ENCODE measurements at regions not wholly inside any gene's neighbourhood (a gene's known extent, or its start where the extent isn't known, plus 50 kb on each side); places are given as distances from the start of the nearest gene placed in this dataset.
A peak's percentile ranks its signal among the peaks of the same experiment; 100 is the strongest.

DNA sequence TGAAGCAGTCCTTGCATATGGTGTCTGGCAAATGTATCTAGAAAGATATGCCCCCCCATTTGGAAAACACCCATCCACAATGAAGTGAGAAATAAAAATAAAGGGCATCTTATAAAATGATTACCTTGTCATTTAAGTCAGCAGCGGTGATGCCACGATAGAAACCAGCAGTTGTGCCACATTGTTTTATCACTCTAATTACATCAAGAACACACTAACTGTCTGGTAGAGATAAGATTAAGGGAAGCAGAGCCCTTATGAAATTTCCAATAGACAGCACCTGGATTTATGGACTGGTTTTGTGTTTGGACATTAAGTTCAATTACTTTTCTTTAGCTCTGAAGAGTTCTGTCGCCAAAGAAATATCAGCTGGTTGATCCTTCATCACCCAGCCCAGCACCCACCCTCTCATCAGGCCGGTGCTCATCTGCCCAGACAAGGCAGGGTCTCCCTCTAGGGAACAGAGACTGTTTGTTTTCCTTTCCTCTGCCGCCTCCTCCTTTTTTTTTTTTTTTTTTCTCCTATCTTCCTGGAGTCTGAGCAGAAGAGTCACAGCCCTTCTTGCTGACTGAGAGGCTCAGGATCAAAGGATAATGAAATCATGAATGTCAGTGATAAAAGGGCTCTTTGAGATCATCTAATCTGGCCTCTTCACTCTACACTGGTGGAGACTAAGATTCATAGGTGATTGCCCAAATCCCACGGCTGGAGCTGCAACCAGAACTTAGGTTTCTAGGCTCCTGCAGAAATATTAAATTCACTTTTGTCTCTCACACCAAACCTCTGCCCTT is 464.1 kb downstream of the NTRK3 start:
- Histone ChIP-seq H3K4ac (ENCODE audit: low read depth, low read length) (no peak overlapping the region), H2BK5ac (ENCODE audit: low read length) (no peak overlapping the region), H3K79me2 (ENCODE audit: control insufficient read depth, insufficient read depth, low read length) (no peaks in the 10 kb centered on the region), H3K9ac (ENCODE audit: low read length) (no peak overlapping the region), H3K23ac (ENCODE audit: low read length) (no peak overlapping the region), H3K4me2 (ENCODE audit: low read length) (no peak overlapping the region), H3K36me3 (ENCODE audit: control insufficient read depth, insufficient read depth, low read length) (no peaks in the 10 kb centered on the region), H3K27ac (ENCODE audit: low read depth, low read length) (no peak overlapping the region), H2BK120ac (ENCODE audit: low read depth, low read length) (no peak overlapping the region), H2BK15ac (replicated peaks; ENCODE audit: low read depth) (no peak overlapping the region), H3K27me3 (ENCODE audit: insufficient read depth, low read length, poor library complexity) (no peaks in the 10 kb centered on the region), H3K79me1 (ENCODE audit: low read length) (no peaks in the 10 kb centered on the region), H4K8ac (ENCODE audit: low read depth, low read length) (no peak overlapping the region), H3K56ac (ENCODE audit: low read length) (no peak overlapping the region), H3K4me3 (ENCODE audit: low read length) (no peak overlapping the region), H4K5ac (ENCODE audit: low read length) (no peak overlapping the region), H3K18ac (ENCODE audit: low read length) (no peak overlapping the region), H3K4me1 (ENCODE audit: control insufficient read depth, low read depth, low read length) (no peaks in the 10 kb centered on the region), H2AK5ac (ENCODE audit: low read length) (no peak overlapping the region)
- WGBS (ENCODE audit: extremely low coverage, insufficient coverage, low lambda C conversion rate): no CpG with 5 or more reads among the region's 6 CpGs
- peak; percentile 6 for DNase-seq

DNA sequence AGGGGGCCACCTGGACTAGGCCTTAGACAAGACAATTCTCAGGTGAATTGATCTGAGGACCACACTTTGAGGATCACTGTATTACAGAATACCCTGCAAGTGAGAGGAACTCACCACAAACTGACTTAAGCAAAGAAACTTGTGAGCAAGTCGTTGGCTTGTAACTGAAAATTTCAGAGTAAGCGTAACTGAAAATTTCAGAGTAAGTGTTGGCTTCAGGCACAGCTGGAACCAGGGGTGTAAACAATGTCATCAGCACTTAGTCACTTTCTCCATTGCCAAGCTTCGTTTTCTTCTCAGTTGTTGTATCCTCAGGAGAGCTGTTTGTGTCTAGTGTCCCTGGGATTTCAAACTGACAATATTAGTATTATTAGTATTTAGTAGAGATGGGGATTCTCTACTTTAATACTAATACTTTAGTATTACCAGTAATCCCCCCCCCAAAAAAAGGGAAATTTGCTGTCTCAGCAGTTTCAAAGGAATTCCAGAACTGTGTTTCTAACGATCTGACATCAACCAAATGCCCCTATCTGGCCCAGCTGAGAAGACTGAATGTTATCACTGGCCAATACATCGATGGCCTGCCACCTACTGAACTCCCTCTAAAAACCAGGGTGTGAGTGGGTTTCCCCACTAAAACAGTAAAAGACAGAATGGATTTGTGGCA is 474.4 kb downstream of the NTRK3 start:
- no CpG with 5 or more reads among the region's 5 CpGs for WGBS (ENCODE audit: extremely low coverage, insufficient coverage, low lambda C conversion rate)
- no peak overlapping the region for H3K23ac ChIP-seq (ENCODE audit: low read length)

DNA sequence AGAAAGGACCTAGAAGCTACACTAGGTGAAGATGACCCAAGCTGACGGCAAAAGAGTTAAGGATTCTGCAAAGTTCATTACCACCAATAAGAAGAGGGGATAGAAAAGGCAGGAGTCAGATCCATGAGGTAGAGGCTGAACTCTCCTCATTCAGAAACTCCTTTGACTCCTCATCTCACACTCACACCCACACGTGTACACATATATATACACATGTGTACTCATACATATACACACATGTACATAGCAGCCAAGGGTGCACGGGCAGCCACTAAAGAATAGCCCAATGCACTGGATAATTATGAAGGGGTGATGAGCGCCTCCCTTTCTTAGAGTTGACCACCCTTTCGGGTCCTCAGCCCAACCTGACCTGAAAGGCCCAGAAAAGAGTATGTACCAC is 476.8 kb downstream of the NTRK3 start:
- Histone ChIP-seq H3K4me3 (ENCODE audit: low read length) (no peak overlapping the region), H3K79me1 (ENCODE audit: low read length) (no peaks in the 10 kb centered on the region), H3K27ac (ENCODE audit: low read depth, low read length) (no peak overlapping the region), H2AK5ac (ENCODE audit: low read length) (no peak overlapping the region), H3K27me3 (ENCODE audit: insufficient read depth, low read length, poor library complexity) (no peaks in the 10 kb centered on the region), H3K4me2 (ENCODE audit: low read length) (no peak overlapping the region), H3K4ac (ENCODE audit: low read depth, low read length) (no peak overlapping the region), H3K9ac (ENCODE audit: low read length) (no peak overlapping the region), H2BK120ac (ENCODE audit: low read depth, low read length) (no peak overlapping the region), H3K56ac (ENCODE audit: low read length) (no peak overlapping the region), H3K79me2 (ENCODE audit: control insufficient read depth, insufficient read depth, low read length) (no peaks in the 10 kb centered on the region), H2BK5ac (ENCODE audit: low read length) (no peak overlapping the region), H4K5ac (ENCODE audit: low read length) (no peak overlapping the region), H3K23ac (ENCODE audit: low read length) (no peak overlapping the region), H3K18ac (ENCODE audit: low read length) (no peak overlapping the region), H2BK15ac (replicated peaks; ENCODE audit: low read depth) (no peak overlapping the region), H4K8ac (ENCODE audit: low read depth, low read length) (no peak overlapping the region), H3K36me3 (ENCODE audit: control insufficient read depth, insufficient read depth, low read length) (no peaks in the 10 kb centered on the region), H3K4me1 (ENCODE audit: control insufficient read depth, low read depth, low read length) (no peaks in the 10 kb centered on the region)
- DNase-seq: no peak
- no CpG with 5 or more reads among the region's 5 CpGs for WGBS (ENCODE audit: extremely low coverage, insufficient coverage, low lambda C conversion rate)

More for the DNA sequence above, 474.4 kb downstream of the NTRK3 start:
- peak; percentile 3 for DNase-seq
- Histone ChIP-seq H4K5ac (ENCODE audit: low read length) (no peak overlapping the region), H3K4ac (ENCODE audit: low read depth, low read length) (no peak overlapping the region), H3K79me2 (ENCODE audit: control insufficient read depth, insufficient read depth, low read length) (no peaks in the 10 kb centered on the region), H3K27ac (ENCODE audit: low read depth, low read length) (no peak overlapping the region), H3K18ac (ENCODE audit: low read length) (no peak overlapping the region), H3K36me3 (ENCODE audit: control insufficient read depth, insufficient read depth, low read length) (no peaks in the 10 kb centered on the region), H2BK15ac (replicated peaks; ENCODE audit: low read depth) (no peak overlapping the region), H2BK5ac (ENCODE audit: low read length) (no peak overlapping the region), H3K56ac (ENCODE audit: low read length) (no peak overlapping the region), H3K4me3 (ENCODE audit: low read length) (no peak overlapping the region), H3K4me2 (ENCODE audit: low read length) (no peak overlapping the region), H2BK120ac (ENCODE audit: low read depth, low read length) (no peak overlapping the region), H3K79me1 (ENCODE audit: low read length) (no peaks in the 10 kb centered on the region), H4K8ac (ENCODE audit: low read depth, low read length) (no peak overlapping the region), H3K27me3 (ENCODE audit: insufficient read depth, low read length, poor library complexity) (no peaks in the 10 kb centered on the region), H3K9ac (ENCODE audit: low read length) (no peak overlapping the region), H3K4me1 (ENCODE audit: control insufficient read depth, low read depth, low read length) (no peaks in the 10 kb centered on the region), H2AK5ac (ENCODE audit: low read length) (no peak overlapping the region)

DNA sequence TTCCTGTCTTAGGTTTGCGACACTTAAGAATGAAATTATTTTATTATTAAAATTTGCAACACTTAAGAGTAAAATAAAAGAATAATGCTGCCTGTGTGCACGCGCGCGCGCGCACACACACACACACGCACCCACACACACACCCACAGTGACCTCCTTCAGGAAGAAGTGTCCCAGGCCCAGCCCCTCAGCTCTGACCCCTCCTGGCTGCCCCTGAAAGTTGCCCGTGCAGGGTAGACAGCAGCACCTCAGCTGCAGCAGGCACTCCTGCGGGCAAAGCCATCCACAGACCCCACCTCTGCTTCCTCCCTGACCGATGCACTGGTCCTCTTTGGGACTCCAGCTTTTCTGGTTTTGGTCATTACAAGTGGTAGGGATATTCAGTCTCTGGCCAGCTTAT is 478.2 kb downstream of the NTRK3 start:
- Histone ChIP-seq H3K27me3 (ENCODE audit: insufficient read depth, low read length, poor library complexity) (no peaks in the 10 kb centered on the region), H2BK15ac (replicated peaks; ENCODE audit: low read depth) (no peak overlapping the region), H3K4ac (ENCODE audit: low read depth, low read length) (no peak overlapping the region), H3K23ac (ENCODE audit: low read length) (no peak overlapping the region), H2AK5ac (ENCODE audit: low read length) (no peak overlapping the region), H3K79me2 (ENCODE audit: control insufficient read depth, insufficient read depth, low read length) (no peaks in the 10 kb centered on the region), H3K4me3 (ENCODE audit: low read length) (no peak overlapping the region), H3K4me2 (ENCODE audit: low read length) (no peak overlapping the region), H2BK5ac (ENCODE audit: low read length) (no peak overlapping the region), H3K27ac (ENCODE audit: low read depth, low read length) (no peak overlapping the region), H3K18ac (ENCODE audit: low read length) (no peak overlapping the region), H3K4me1 (ENCODE audit: control insufficient read depth, low read depth, low read length) (no peaks in the 10 kb centered on the region), H2BK120ac (ENCODE audit: low read depth, low read length) (no peak overlapping the region), H3K36me3 (ENCODE audit: control insufficient read depth, insufficient read depth, low read length) (no peaks in the 10 kb centered on the region), H3K56ac (ENCODE audit: low read length) (no peak overlapping the region), H4K5ac (ENCODE audit: low read length) (no peak overlapping the region), H3K79me1 (ENCODE audit: low read length) (no peaks in the 10 kb centered on the region), H4K8ac (ENCODE audit: low read depth, low read length) (no peak overlapping the region), H3K9ac (ENCODE audit: low read length) (no peak overlapping the region)
- no peak for DNase-seq
- WGBS (ENCODE audit: extremely low coverage, insufficient coverage, low lambda C conversion rate): no CpG with 5 or more reads among the region's 11 CpGs

DNA sequence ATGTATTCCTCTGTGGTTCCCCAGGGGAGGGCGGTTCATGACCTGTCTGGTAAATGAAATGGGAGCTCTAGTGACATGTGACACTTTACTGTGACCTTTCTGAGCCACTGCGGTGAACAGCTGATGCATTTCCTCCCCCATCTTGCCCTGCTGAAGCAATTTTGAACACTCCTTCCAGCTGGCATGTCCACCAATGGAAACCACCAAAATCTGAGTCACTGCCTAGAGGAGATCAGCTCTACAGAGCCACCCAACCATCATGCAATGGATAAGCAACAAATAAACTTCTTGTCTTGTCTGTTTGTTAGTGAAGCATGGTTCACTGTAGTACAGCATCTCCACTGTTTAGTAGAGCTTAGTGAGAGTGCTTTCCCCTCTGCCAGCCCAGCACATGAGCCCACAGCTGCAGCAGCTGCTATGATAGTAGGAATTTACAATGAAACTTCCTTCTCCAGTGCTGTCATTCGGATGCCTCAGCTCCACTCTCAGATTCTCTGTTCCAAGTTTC is 479.4 kb downstream of the NTRK3 start:
- no peaks in the 10 kb centered on the region for H3K79me2 ChIP-seq (ENCODE audit: control insufficient read depth, insufficient read depth, low read length)
- no CpG with 5 or more reads among the region's 3 CpGs for WGBS (ENCODE audit: extremely low coverage, insufficient coverage, low lambda C conversion rate)
- H3K9ac ChIP-seq (ENCODE audit: low read length): no peak overlapping the region
- H3K18ac ChIP-seq (ENCODE audit: low read length): no peak overlapping the region
- no peak overlapping the region for H3K4me3 ChIP-seq (ENCODE audit: low read length)
- H3K56ac ChIP-seq (ENCODE audit: low read length): no peak overlapping the region
- H4K5ac ChIP-seq (ENCODE audit: low read length): no peak overlapping the region
- H3K4me2 ChIP-seq (ENCODE audit: low read length): no peak overlapping the region
- no peak overlapping the region for H2BK15ac ChIP-seq (replicated peaks; ENCODE audit: low read depth)
- H2BK5ac ChIP-seq (ENCODE audit: low read length): no peak overlapping the region
- H3K4ac ChIP-seq (ENCODE audit: low read depth, low read length): no peak overlapping the region
- H3K27me3 ChIP-seq (ENCODE audit: insufficient read depth, low read length, poor library complexity): no peaks in the 10 kb centered on the region
- H2BK120ac ChIP-seq (ENCODE audit: low read depth, low read length): no peak overlapping the region
- no peak overlapping the region for H2AK5ac ChIP-seq (ENCODE audit: low read length)
- H3K4me1 ChIP-seq (ENCODE audit: control insufficient read depth, low read depth, low read length): no peaks in the 10 kb centered on the region
- DNase-seq: no peak
- no peaks in the 10 kb centered on the region for H3K36me3 ChIP-seq (ENCODE audit: control insufficient read depth, insufficient read depth, low read length)
- no peak overlapping the region for H3K23ac ChIP-seq (ENCODE audit: low read length)
- no peaks in the 10 kb centered on the region for H3K79me1 ChIP-seq (ENCODE audit: low read length)
- H3K27ac ChIP-seq (ENCODE audit: low read depth, low read length): no peak overlapping the region
- H4K8ac ChIP-seq (ENCODE audit: low read depth, low read length): no peak overlapping the region

Measured in mesendoderm (in vitro differentiated cells).